Neural cell (in vitro differentiated cells): ENCODE measurements at regions not wholly inside any gene's neighbourhood (a gene's known extent, or its start where the extent isn't known, plus 50 kb on each side); places are given as distances from the start of the nearest gene placed in this dataset.

Experiments
- POLR2AphosphoS5 ChIP-seq: IDR thresholded peaks from 2 replicates; pipeline ENCODE4 v1.6.1; 2012
- REST ChIP-seq: IDR thresholded peaks from 2 replicates; pipeline ENCODE4 v1.6.1; 2012; ENCODE audit warnings: borderline replicate concordance
- SMC3 ChIP-seq: fragments of 450-650 bp; conservative IDR thresholded peaks from 2 replicates; pipeline ENCODE4 v1.6.1; 2014; ENCODE audit warnings: antibody characterized with exemption, mild to moderate bottlenecking, moderate library complexity; ENCODE audit not compliant: poor library complexity
- TF ChIP-seq, protein P1 (sequence below): fragments of 450-650 bp; IDR thresholded peaks from 2 replicates; pipeline ENCODE4 v1.5.1; 2014; ENCODE audit warnings: antibody characterized with exemption, mild to moderate bottlenecking, moderate library complexity; ENCODE audit not compliant: poor library complexity, severe bottlenecking

- TF ChIP-seq POLR2AphosphoS5 (no peak), SMC3 (no peak), REST (no peak)
- TF ChIP-seq, protein P1, sequence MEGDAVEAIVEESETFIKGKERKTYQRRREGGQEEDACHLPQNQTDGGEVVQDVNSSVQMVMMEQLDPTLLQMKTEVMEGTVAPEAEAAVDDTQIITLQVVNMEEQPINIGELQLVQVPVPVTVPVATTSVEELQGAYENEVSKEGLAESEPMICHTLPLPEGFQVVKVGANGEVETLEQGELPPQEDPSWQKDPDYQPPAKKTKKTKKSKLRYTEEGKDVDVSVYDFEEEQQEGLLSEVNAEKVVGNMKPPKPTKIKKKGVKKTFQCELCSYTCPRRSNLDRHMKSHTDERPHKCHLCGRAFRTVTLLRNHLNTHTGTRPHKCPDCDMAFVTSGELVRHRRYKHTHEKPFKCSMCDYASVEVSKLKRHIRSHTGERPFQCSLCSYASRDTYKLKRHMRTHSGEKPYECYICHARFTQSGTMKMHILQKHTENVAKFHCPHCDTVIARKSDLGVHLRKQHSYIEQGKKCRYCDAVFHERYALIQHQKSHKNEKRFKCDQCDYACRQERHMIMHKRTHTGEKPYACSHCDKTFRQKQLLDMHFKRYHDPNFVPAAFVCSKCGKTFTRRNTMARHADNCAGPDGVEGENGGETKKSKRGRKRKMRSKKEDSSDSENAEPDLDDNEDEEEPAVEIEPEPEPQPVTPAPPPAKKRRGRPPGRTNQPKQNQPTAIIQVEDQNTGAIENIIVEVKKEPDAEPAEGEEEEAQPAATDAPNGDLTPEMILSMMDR = no peak
These were observed 246.5 kb downstream of the HAO1 start for GRCh38 chr20:7693761-7694160.
